GM18511 (cell line): ENCODE measurements at regions not wholly inside any gene's neighbourhood (a gene's known extent, or its start where the extent isn't known, plus 50 kb on each side); places are given as distances from the start of the nearest gene placed in this dataset.
A peak's percentile ranks its signal among the peaks of the same experiment; 100 is the strongest.

ENCODE experiments used
- ATAC-seq: cut with Tn5 transposase; IDR thresholded peaks from one replicate; pipeline ENCODE4 v1.9.1; 2021; ENCODE audit warnings: mild to moderate bottlenecking, moderate library complexity; ENCODE audit not compliant: unreplicated experiment

GRCh38 chr1:55375617-55376258 lies 160.6 kb upstream of the USP24 start:
- ATAC-seq, result peak; percentile 57

- no peak for ATAC-seq
Measured at GRCh38 chr1:55374801-55375616, 159.8 kb upstream of the USP24 start.

GRCh38 chr1:55374216-55374615 lies 159.1 kb upstream of the USP24 start:
- no peak for ATAC-seq

GRCh38 chr1:55369474-55369873 lies 154.3 kb upstream of the USP24 start:
- no peak for ATAC-seq

- no peak for ATAC-seq
Measured at GRCh38 chr1:55368698-55369097, 153.5 kb upstream of the USP24 start.

- no peak for ATAC-seq
Measured at GRCh38 chr1:55367273-55367672, 152.1 kb upstream of the USP24 start.

- no peak for ATAC-seq
Measured at GRCh38 chr1:55364216-55364615, 149.1 kb upstream of the USP24 start.

GRCh38 chr1:55363268-55363667 lies 148.1 kb upstream of the USP24 start:
- ATAC-seq, result no peak

- no peak for ATAC-seq
Measured at GRCh38 chr1:55362558-55362957, 147.4 kb upstream of the USP24 start.

- ATAC-seq, result no peak
Measured at GRCh38 chr1:55359611-55360010, 144.4 kb upstream of the USP24 start.

- ATAC-seq, result no peak
Measured at GRCh38 chr1:55358581-55358980, 143.4 kb upstream of the USP24 start.

- no peak for ATAC-seq
Measured at GRCh38 chr1:55355549-55355948, 140.4 kb upstream of the USP24 start.

- no peak for ATAC-seq
Measured at GRCh38 chr1:55353707-55354620, 138.8 kb upstream of the USP24 start.

- ATAC-seq, result no peak
Measured at GRCh38 chr1:55352811-55353180, 137.6 kb upstream of the USP24 start.

- no peak for ATAC-seq
Measured at GRCh38 chr1:55352080-55352810, 137.1 kb upstream of the USP24 start.

- no peak for ATAC-seq
Measured at GRCh38 chr1:55348356-55348755, 133.2 kb upstream of the USP24 start.

- ATAC-seq, result no peak
Measured at GRCh38 chr1:55347866-55348265, 132.7 kb upstream of the USP24 start.

GRCh38 chr1:55347041-55347440 lies 131.9 kb upstream of the USP24 start:
- no peak for ATAC-seq

GRCh38 chr1:55346586-55346985 lies 131.4 kb upstream of the USP24 start:
- ATAC-seq, result no peak

- ATAC-seq, result no peak
Measured at GRCh38 chr1:55339681-55340080, 124.5 kb upstream of the USP24 start.

- ATAC-seq, result peak; percentile 6
Measured at GRCh38 chr1:55338448-55338820, 123.3 kb upstream of the USP24 start.
